Activated CD4-positive, alpha-beta T cell treated with anti-CD3 and anti-CD28 coated beads, Interleukin-2, amount 10 ng/mL, durations not matched to agents 24 days and 14 days (primary cell): ENCODE measurements at regions not wholly inside any gene's neighbourhood (a gene's known extent, or its start where the extent isn't known, plus 50 kb on each side); places are given as distances from the start of the nearest gene placed in this dataset.

Source experiments
- DNase-seq: peaks from one replicate; pipeline ENCODE4 v3.0.0; 2022
- H3K27ac Mint-ChIP-seq: one replicate; pipeline ENCODE4 v1.8.0; 2022; ENCODE audit warnings: mild to moderate bottlenecking, mixed read lengths
- H3K27me3 Mint-ChIP-seq: one replicate; pipeline ENCODE4 v1.8.0; 2022; ENCODE audit warnings: mixed read lengths
- H3K36me3 Mint-ChIP-seq: one replicate; pipeline ENCODE4 v1.8.0; 2022; ENCODE audit warnings: low read depth, mild to moderate bottlenecking, mixed read lengths
- H3K4me1 Mint-ChIP-seq: one replicate; pipeline ENCODE4 v1.8.0; 2021; ENCODE audit warnings: mixed read lengths
- H3K4me3 Mint-ChIP-seq: one replicate; pipeline ENCODE4 v1.8.0; 2022; ENCODE audit warnings: mild to moderate bottlenecking, moderate library complexity, mixed read lengths
- H3K9me3 Mint-ChIP-seq: one replicate; pipeline ENCODE4 v1.8.0; 2021; ENCODE audit warnings: mixed read lengths
- intact Hi-C: fragments of 100-400 bp; cut with micrococcal nuclease; formaldehyde crosslinking; loops from one replicate; pipeline ENCODE4 v1.15.1; 2023

DNA sequence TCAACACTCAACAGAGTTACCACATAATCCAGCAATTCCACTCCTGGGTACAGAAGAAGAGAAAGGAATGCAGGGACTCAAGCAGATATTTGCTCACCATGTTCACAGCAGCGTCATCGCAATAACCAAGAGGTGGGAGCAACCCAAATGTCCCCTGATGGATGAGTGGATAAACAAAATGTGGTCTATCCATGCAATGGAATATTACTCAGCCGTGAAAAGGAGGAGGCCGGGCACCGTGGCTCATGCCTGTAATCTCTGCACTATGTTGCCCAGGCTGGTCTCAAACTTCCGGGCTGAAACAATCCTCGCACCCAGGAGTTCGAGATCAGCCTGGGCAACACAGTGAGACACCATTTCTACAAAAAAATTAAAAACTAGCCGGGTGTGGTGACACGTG is 131.7 kb downstream of the CTTN start:
- no peaks in the 10 kb centered on the region for H3K4me1 Mint-ChIP-seq
- H3K36me3 Mint-ChIP-seq, result no peaks in the 10 kb centered on the region
- no peak for DNase-seq
- no peak overlapping the region for H3K4me3 Mint-ChIP-seq
- H3K9me3 Mint-ChIP-seq, result peaks cover 6% of the 10 kb centered on the region
- no peak overlapping the region for H3K27ac Mint-ChIP-seq
- H3K27me3 Mint-ChIP-seq, result no peaks in the 10 kb centered on the region
- intact Hi-C loops, result no loop called here

DNA sequence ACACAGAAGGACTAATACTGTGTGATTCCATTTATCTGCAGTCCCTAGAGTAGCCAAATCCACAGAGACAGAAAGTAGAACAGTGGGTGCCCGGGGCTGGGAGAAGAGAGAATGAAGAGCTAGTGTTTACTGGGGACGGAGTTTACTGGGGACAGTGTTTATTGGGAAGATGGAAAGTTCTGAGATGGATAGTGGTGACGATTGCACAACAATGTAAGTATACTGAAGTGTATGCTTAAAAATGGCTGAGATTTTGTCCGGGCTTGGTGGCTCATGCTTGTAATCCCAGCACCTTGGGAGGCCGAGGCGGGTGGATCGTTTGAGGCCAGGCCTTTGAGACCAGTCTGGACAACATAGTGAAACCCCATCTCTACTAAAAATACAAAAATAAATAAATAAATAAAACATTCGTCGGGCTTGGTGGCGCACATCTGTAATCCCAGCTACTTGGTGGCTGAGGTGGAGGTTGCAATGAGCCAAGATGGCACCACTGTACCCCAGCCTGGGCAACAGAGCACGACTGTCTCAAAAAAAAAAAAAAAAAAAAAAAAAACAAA is 132.4 kb downstream of the CTTN start:
- H3K4me3 Mint-ChIP-seq, result no peak overlapping the region
- H3K9me3 Mint-ChIP-seq, result peaks cover 11% of the 10 kb centered on the region
- no peaks in the 10 kb centered on the region for H3K27me3 Mint-ChIP-seq
- H3K27ac Mint-ChIP-seq, result no peak overlapping the region
- no peak for DNase-seq
- intact Hi-C loops, result no loop called here
- H3K4me1 Mint-ChIP-seq, result no peaks in the 10 kb centered on the region
- H3K36me3 Mint-ChIP-seq, result no peaks in the 10 kb centered on the region

DNA sequence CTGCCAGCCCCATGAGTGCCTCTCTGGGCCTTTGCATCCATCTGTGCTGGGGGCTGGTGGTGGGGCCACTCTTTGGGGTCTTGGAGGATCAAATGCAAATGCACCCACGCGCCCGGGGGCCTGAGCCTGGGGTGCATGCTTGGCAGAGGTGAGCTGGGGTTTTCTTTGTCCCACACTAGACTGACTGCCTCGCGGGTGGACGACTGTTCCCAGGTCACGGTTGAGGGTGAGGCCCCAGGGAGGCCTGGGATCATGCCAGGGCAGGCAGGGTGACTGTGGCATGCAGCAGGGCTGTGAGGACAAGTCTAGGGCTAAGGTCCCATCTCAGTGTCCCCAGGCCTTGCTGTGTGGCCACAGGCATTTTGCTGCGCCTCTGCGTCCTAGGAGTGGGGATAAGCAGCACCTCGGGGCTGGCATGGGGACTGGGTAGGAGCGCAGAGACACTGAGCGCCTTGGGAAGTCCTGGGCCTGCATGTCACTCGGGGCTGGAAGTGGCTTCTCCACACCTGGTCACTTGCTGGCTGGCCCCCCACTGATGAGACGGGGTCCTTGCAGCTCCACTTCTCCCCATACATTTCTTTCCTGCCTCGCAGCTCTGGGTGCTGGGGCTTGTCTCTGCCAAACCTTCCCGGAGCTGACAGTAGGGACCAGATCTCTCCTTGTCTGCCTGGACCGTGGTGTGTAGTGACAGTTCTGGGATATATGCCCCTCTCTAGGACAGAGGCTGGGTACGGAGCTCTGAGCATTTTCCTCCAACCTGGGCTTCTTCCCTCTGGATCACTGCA is 133.1 kb downstream of the CTTN start:
- H3K27me3 Mint-ChIP-seq, result no peaks in the 10 kb centered on the region
- intact Hi-C loops, result no loop called here
- no peak for DNase-seq
- H3K9me3 Mint-ChIP-seq, result peaks cover 11% of the 10 kb centered on the region
- H3K27ac Mint-ChIP-seq, result no peak overlapping the region
- H3K36me3 Mint-ChIP-seq, result no peaks in the 10 kb centered on the region
- no peaks in the 10 kb centered on the region for H3K4me1 Mint-ChIP-seq
- no peak overlapping the region for H3K4me3 Mint-ChIP-seq

DNA sequence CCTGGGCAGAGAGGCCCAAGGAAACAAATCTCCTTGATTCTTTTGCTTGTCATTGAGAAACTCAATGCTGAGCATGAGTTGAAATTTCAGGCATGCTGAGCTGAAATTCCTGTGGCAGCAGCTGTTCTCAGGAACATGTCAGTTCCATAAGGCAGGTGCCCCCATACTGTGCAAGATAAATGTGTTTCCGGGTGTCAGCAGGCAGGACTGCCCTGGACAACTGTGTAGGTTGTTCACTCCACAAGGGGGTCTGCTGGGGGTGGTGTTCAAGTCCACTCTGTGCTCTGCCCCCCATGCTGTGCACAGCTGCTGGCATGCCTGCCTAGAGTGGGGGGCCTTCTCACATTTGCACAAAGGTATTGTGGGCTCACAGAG is 133.7 kb downstream of the CTTN start:
- Mint-ChIP-seq H3K4me3 (no peak overlapping the region), H3K4me1 (no peaks in the 10 kb centered on the region), H3K9me3 (peaks cover 11% of the 10 kb centered on the region), H3K27me3 (no peaks in the 10 kb centered on the region), H3K27ac (no peak overlapping the region), H3K36me3 (no peaks in the 10 kb centered on the region)
- intact Hi-C loops, result no loop called here
- DNase-seq, result no peak

DNA sequence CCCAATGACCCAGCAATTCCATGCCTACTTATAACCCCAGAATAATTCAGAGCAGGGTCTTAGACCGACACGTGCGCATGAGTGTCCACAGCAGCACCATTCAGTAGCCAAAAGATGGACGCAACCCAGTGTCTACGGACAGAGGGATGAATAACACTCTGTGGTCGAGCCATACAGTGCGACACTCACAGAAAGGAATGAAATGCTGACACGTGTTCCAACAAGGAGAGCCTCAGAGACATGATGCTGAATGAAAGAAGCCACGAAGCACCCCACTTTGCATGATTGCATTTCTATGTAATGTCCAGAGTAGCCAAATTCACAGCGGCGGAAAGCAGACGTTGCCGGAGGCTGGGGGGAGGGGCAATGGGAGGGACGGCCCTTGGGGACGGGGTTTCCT is 134.4 kb downstream of the CTTN start:
- Mint-ChIP-seq H3K27me3 (no peaks in the 10 kb centered on the region), H3K27ac (no peak overlapping the region), H3K4me3 (no peak overlapping the region), H3K4me1 (no peaks in the 10 kb centered on the region), H3K36me3 (no peaks in the 10 kb centered on the region), H3K9me3 (peaks cover 11% of the 10 kb centered on the region)
- intact Hi-C loops, result no loop called here
- DNase-seq, result no peak

- no peaks in the 10 kb centered on the region for H3K27me3 Mint-ChIP-seq
- intact Hi-C loops, result no loop called here
- no peaks in the 10 kb centered on the region for H3K36me3 Mint-ChIP-seq
- DNase-seq, result no peak
- no peak overlapping the region for H3K4me3 Mint-ChIP-seq
- no peak overlapping the region for H3K27ac Mint-ChIP-seq
- no peaks in the 10 kb centered on the region for H3K4me1 Mint-ChIP-seq
- H3K9me3 Mint-ChIP-seq, result peaks cover 11% of the 10 kb centered on the region
Measured at GRCh38 chr11:70535191-70535971, 137.1 kb downstream of the CTTN start.

DNA sequence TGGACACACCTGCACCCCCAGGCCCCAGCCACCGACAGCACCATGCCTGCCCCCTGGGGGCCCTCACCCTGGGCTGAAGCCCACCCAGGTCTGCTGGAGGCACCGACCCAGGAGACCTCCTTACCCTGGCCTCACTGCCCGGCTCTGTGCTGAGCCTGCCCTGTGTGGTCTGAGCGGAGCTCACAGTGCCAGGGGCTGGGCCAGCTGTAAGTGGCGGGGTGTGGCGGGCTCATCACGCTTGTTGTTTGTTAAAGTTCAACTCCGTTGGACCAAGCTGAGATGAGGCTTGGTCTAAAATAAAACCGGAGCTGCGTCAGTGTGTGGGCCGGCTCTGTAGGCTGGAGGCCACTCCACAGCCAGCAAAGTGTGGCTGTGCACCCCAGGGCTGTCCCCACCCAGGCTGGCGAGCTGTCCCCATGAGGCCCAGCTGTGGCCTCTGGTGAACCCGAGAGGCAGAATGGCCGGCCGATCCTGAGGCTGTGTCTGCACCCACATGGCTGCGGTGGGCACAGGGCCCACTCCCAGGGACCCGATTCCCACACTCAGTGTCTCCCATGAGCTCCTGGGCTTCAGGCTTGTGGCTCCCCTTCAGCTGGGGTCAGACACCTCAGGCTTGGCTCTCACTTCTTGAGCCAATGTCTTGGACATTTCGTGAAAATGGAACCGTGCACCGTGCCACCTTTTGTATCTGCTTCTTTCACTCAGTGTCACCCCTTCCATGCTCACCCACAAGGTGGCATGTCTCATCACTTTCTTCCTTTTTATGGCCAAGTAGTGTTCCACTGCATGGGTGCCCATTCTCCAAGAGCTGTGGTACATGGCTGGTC is 137.9 kb downstream of the CTTN start:
- H3K36me3 Mint-ChIP-seq, result no peaks in the 10 kb centered on the region
- no peaks in the 10 kb centered on the region for H3K27me3 Mint-ChIP-seq
- intact Hi-C loops, result no loop called here
- no peaks in the 10 kb centered on the region for H3K4me1 Mint-ChIP-seq
- no peak overlapping the region for H3K4me3 Mint-ChIP-seq
- no peak for DNase-seq
- peaks cover 11% of the 10 kb centered on the region for H3K9me3 Mint-ChIP-seq
- no peak overlapping the region for H3K27ac Mint-ChIP-seq

DNA sequence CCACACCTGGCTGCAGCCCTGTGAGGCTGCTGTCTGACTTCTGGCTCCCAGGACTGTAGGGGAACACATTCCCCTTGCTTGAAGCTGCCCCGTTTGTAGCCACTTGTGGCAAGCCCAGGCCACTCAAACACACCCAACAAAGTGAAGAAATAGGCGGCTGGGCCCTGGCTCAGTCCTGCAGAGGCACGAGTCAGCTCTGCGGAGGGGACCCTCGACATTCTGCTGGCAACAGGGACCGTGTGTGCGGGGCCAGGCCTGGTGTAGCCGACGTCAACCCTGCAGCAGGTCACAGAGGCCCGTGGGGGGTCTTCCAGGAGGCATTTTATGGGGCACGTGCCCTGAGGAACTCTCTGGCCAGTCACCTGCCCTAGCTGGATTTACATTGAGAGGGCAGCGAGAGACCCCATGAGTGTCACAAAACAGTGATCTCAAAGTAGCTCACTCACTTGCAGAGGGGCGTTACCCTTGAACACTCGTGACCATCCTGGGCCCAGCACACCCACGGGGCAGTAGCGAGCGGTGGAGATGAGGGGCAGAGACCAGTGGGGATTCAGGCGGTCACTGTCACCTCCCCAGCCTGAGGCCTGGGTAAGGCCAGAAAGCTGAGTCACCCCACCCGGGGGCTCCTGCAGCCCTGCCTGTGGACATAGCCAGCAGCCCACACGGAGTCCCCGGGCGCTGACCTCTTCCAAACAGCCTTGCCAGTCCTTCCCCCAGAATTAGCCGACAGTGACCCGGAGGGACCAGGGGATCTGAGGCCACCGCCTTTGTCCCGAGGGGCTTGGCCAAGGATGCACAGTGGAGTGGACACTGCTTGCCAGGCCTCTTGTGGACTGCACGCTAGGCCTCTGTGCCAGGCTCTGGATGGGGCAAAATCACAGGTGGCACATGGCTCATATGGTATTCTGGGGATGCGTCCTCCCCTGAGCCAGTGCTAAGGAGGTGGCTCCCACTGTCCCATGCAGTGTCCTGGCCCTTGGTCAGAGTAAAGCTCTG is 139.5 kb downstream of the CTTN start:
- no peak for DNase-seq
- Mint-ChIP-seq H3K9me3 (peaks cover 11% of the 10 kb centered on the region), H3K27me3 (no peaks in the 10 kb centered on the region)

DNA sequence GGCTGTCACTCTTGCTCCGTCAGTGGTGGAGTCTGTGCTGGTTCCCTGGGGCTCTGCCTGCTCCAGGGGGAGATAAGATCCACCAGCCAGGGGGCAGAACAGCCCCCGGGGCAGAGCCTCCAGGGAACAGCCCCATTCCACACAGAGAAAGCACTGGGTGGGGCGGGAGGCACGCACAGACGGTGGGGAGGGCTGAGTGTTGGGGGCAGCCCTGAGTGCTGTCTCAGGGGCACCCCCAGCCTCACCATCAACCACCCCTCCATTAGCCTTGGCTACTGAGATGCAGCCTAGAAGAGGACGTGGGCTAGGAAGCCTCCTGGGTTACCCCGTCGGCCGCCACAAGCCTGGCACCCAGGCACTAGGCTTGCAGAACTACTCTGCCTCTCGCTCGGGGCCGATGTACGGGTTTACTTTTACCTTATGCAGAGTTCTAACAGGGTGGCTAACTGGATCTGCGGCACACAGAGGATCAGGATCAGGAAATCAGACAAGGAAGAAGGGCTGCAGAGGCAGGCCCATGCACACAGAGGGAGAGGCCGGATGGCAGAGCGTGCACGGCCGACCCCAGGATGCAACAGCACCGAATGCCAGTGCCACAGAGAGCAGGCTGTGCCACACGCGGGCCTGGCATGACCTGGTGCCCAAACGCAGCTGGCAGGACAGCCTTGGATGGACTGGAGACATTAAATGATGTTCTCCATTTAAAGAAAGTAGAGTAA is 140.5 kb downstream of the CTTN start:
- intact Hi-C loops, result no loop called here
- Mint-ChIP-seq H3K4me3 (no peak overlapping the region), H3K4me1 (no peaks in the 10 kb centered on the region), H3K36me3 (no peaks in the 10 kb centered on the region), H3K27me3 (no peaks in the 10 kb centered on the region), H3K27ac (no peak overlapping the region), H3K9me3 (peaks cover 6% of the 10 kb centered on the region)
- no peak for DNase-seq

More for the DNA sequence above, 139.5 kb downstream of the CTTN start:
- H3K4me3 Mint-ChIP-seq, result no peak overlapping the region
- no peaks in the 10 kb centered on the region for H3K36me3 Mint-ChIP-seq
- no peaks in the 10 kb centered on the region for H3K4me1 Mint-ChIP-seq
- intact Hi-C loops, result no loop called here
- no peak overlapping the region for H3K27ac Mint-ChIP-seq

DNA sequence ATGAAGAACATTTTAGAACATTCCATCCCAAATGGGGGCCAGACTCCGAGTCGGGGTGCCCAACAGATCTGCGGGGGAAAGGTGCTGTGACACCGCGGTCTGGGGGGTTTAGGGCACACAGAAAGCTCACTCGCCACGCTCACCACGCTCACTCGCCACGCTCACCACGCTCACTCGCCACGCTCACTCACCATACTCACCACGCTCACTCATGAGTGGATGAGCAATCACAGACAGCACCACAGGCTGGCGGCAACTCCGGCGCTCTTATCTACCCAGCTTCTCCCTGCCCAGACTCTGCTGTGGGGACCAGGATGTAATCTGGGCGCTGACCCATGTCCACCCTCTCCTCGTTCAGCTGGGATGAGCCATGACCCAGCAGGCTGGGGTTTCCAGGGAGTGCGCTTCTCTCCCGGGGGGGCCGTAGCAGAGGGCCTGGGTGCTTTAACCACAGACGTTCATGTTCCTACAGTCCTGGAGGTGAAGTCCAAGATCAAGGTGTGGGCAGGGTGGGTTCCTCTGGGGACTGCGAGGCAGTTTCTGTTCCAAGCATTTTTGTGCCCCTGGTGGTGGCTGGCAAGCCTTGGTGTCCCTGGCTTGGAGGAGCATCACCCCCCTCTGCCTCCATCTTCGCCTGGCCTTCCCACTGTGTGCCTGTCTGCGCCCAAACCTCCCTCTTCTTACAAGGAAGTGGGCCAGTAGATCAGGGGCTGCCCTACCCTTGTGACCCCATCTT is 141.2 kb downstream of the CTTN start:
- peaks cover 5% of the 10 kb centered on the region for H3K9me3 Mint-ChIP-seq
- DNase-seq, result no peak
- H3K27ac Mint-ChIP-seq, result no peak overlapping the region
- H3K36me3 Mint-ChIP-seq, result no peaks in the 10 kb centered on the region
- H3K27me3 Mint-ChIP-seq, result no peaks in the 10 kb centered on the region
- H3K4me1 Mint-ChIP-seq, result no peaks in the 10 kb centered on the region
- H3K4me3 Mint-ChIP-seq, result no peak overlapping the region
- intact Hi-C loops, result no loop called here

DNA sequence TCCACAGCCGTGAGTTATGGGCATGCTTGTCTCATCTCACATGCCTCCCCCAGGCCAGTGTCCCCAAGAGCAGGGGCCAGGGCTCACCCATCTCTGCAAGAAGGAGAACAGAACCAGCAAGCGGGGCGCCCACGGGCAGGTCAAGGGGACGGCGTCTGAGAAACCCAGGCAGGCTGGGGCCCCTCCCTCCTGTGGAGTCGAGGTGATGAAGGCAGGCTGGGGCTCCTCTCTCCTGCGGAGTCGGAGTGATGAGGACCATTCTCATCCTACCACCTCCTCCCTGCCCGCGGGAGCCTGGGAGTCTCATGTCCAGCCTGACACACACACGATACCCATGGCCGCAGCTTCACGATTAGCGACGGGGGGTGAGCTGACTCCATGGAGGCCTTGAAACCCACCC is 141.9 kb downstream of the CTTN start:
- intact Hi-C loops, result no loop called here
- Mint-ChIP-seq H3K4me1 (no peaks in the 10 kb centered on the region), H3K4me3 (no peak overlapping the region), H3K27me3 (no peaks in the 10 kb centered on the region), H3K27ac (no peak overlapping the region), H3K36me3 (no peaks in the 10 kb centered on the region), H3K9me3 (peaks cover 3% of the 10 kb centered on the region)
- no peak for DNase-seq

- Mint-ChIP-seq H3K4me1 (no peaks in the 10 kb centered on the region), H3K9me3 (no peaks in the 10 kb centered on the region), H3K4me3 (no peak overlapping the region), H3K36me3 (no peaks in the 10 kb centered on the region), H3K27ac (no peak overlapping the region), H3K27me3 (no peaks in the 10 kb centered on the region)
- no peak for DNase-seq
- intact Hi-C loops, result no loop called here
Measured at GRCh38 chr11:70541176-70541575, 142.8 kb downstream of the CTTN start.
